ENCODE measurements at regions not wholly inside any gene's neighbourhood (a gene's known extent, or its start where the extent isn't known, plus 50 kb on each side); places are given as distances from the start of the nearest gene placed in this dataset.

DNA sequence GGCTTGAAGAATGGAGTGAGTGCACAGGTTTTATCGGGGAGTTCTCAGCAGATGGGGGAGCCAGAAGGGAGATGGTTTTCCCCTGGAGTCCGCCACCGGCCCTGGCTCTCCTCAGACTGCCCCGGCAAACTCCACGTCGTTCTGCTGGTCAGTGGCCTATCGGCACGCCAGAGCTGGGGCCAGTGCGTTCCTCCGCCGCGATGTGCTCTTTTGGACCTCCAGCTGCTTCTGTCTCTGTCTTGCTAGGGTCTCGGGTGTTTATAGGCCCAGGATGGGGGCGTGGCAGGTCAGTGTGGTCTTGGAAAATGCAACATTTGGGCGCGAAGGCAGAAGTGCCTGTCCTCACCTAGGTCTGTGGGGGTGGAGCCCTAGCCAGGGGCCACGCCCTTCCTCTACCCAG, 53.0 kb upstream of the ADTRP start:
- DNase-seq (ENCODE audit: insufficient read length, low spot score) (no peak), FAIRE-seq (no peak)
- TF ChIP-seq, protein P1, sequence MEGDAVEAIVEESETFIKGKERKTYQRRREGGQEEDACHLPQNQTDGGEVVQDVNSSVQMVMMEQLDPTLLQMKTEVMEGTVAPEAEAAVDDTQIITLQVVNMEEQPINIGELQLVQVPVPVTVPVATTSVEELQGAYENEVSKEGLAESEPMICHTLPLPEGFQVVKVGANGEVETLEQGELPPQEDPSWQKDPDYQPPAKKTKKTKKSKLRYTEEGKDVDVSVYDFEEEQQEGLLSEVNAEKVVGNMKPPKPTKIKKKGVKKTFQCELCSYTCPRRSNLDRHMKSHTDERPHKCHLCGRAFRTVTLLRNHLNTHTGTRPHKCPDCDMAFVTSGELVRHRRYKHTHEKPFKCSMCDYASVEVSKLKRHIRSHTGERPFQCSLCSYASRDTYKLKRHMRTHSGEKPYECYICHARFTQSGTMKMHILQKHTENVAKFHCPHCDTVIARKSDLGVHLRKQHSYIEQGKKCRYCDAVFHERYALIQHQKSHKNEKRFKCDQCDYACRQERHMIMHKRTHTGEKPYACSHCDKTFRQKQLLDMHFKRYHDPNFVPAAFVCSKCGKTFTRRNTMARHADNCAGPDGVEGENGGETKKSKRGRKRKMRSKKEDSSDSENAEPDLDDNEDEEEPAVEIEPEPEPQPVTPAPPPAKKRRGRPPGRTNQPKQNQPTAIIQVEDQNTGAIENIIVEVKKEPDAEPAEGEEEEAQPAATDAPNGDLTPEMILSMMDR (IDR thresholded peaks at IDR 0.05; ENCODE audit: insufficient read depth, missing control alignments) = no peak

DNA sequence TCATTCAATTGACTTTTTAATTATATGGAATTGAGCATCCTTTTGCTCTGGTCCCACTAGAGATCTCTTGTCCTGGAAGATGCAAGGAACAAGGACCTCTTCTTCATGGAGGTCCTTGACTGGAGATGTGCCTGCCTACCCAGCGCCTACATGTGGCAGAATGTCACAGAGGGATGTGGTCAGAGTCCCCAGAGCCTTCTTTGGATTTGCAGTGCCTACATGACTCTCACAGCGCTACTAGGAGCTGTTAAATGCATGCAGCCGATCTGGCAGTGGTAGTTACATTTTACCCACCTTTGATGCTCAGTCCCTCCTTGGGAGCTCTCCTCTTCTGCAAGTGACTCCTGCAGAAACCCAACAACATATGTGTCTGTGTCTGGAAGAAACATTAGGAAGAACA, 51.9 kb upstream of the ADTRP start:
- DNase-seq (ENCODE audit: insufficient read length, low spot score) = no peak
- no peak for FAIRE-seq
- TF ChIP-seq, protein P1 (IDR thresholded peaks at IDR 0.05; ENCODE audit: insufficient read depth, missing control alignments) = no peak

DNA sequence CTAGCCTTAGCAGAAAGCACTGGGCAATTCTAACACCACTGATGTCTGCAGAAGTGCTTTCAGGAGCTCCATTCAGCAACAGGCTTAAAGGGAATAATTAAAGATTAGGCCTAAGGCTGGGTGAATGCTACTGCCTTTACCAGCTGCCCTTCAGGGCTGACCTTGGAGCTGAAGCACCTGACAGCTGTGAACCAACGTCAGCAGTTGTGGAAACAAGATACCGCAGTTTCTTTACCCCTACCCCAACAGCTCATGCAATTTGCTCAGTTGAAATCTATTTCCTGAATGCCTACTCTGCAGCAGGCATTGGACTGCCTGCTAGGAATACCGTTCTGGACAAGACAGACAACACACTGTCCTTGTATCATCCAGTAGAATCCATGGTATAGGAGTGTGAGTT, 51.5 kb upstream of the ADTRP start:
- no peak for DNase-seq (ENCODE audit: insufficient read length, low spot score)
- no peak for FAIRE-seq
- TF ChIP-seq, protein P1 (IDR thresholded peaks at IDR 0.05; ENCODE audit: insufficient read depth, missing control alignments) = no peak

DNA sequence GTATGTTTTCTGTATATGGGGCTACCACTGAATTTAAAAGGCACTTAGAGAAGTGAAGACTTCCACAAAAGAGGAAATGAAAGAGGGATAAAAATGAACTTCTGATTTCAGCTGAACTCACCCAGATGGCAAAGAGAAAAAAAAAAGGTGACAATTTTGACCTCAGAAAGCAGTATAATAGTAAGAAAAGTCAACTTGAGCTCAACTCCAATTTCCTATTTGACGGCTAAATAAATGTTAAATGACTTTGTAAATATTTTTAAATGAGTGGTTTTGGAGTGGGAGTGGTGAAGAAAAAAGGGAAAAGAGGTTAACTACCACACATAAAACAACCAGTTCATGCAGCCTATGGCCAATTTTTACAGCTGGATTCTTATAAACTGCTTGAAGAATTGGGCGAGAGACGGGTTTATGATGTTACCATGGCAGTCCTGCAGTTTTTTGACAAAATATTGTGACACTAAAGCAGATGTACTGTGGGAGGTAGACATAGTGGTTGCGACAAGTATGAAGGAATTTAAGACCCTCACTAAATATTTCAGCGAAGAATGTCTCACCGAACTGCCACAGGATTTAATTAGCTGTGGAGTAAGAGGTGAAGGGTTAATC, 49.8 kb upstream of the ADTRP start:
- DNase-seq (ENCODE audit: insufficient read length, low spot score) = no peak
- TF ChIP-seq, protein P1 (IDR thresholded peaks at IDR 0.05; ENCODE audit: insufficient read depth, missing control alignments) = no peak
- FAIRE-seq = no peak

Measured in D721Med (cell line).